Natural killer cell treated with Interleukin-12 subunit alpha and Interleukin-12 subunit beta and Interleukin-15 and Interleukin-18, amount 100 ng/mL, for 72 hours (primary cell): ENCODE measurements at regions not wholly inside any gene's neighbourhood (a gene's known extent, or its start where the extent isn't known, plus 50 kb on each side); places are given as distances from the start of the nearest gene placed in this dataset.

Experiments used
- ATAC-seq, 2 donors: fragments of 150-1000 bp; cut with Tn5 transposase in 1 of 2; sonication (Bioruptor Pico), chemical (Tn5 transposase) in 1 of 2; 2 replicates each; pipeline ENCODE4 v1.10.0; 2021
- DNase-seq: peaks from one replicate; pipeline ENCODE4 v3.0.0; 2022; ENCODE audit warnings: low spot score
- H3K27ac Mint-ChIP-seq, 2 donors: 1 replicate in 1 of 2; 2 replicates in 1 of 2; pipeline ENCODE4 v1.8.0; 2022; ENCODE audit warnings: mixed read lengths in 2 of 2, mild to moderate bottlenecking in 1 of 2, moderate library complexity in 1 of 2
- H3K27me3 Mint-ChIP-seq, 2 donors: 1 replicate in 1 of 2; 2 replicates in 1 of 2; pipeline ENCODE4 v1.8.0; 2022; ENCODE audit warnings: mixed read lengths in 2 of 2
- H3K36me3 Mint-ChIP-seq: one replicate; pipeline ENCODE4 v1.8.0; 2022; ENCODE audit warnings: mixed read lengths
- H3K4me1 Mint-ChIP-seq, 2 donors: 1 replicate in 1 of 2; 2 replicates in 1 of 2; pipeline ENCODE4 v1.8.0; 2022; ENCODE audit warnings: low read depth in 2 of 2, mixed read lengths in 2 of 2, mild to moderate bottlenecking in 1 of 2
- H3K4me3 Mint-ChIP-seq: one replicate; pipeline ENCODE4 v1.8.0; 2022; ENCODE audit warnings: mixed read lengths
- H3K9me3 Mint-ChIP-seq: 2 replicates; pipeline ENCODE4 v1.8.0; 2022; ENCODE audit warnings: mixed read lengths

DNA sequence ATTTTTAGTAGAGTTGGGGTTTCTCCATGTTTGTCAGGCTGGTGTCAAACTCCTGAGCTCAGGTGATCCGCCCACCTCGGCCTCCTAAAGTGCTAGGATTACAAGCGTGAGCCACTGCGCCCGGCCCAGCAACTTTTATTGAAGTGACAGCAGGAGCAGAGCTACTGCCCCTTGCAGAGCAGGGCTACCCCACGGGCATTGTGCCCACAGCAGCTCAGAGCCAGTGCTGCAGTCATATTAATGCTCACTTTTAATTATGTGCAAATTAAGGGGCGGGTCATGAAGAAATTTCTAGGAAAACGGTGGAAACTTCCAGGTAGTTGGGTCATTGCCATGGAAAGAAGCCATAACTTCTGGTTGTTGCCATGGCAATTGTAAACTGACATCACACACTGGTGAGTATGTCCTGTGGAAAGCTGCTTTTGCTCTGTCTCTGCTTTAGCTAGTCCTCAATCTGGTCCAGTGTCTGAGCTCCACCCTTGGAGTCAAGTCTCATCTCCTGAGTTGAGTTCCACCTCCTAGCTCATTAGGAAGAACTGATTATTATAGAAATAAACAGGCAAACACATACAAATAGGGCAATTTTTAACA, 127.3 kb upstream of the ADGRL4 start:
- no peak overlapping the region for H3K27ac Mint-ChIP-seq
- H3K4me3 Mint-ChIP-seq, result no peak overlapping the region
- H3K27me3 Mint-ChIP-seq, result no peaks in the 10 kb centered on the region
- peaks cover 23% of the 10 kb centered on the region for H3K9me3 Mint-ChIP-seq
- DNase-seq, result no peak
- no peaks in the 10 kb centered on the region for H3K4me1 Mint-ChIP-seq
- ATAC-seq, result no peak
- H3K36me3 Mint-ChIP-seq, result no peaks in the 10 kb centered on the region

DNA sequence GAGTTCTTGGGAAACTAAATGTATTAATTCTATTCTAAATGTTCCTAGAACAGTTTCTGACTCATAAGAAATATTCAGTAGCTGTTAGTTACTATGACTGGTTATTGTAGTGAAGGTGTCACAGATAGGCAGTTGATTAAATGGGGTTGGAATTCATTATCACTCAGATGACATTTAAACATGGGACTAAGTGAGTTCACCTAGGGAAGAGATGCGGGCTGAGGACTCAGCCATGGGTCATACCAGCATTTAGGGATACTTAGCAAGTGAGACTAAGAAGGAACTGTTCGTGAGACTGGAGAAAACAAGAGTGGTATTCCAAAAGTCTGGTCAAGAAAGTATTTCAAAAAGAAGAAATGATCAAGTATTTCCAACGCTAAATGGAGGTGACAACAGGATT, 125.1 kb upstream of the ADGRL4 start:
- H3K27me3 Mint-ChIP-seq, result no peaks in the 10 kb centered on the region
- ATAC-seq, result no peak
- no peak for DNase-seq
- H3K36me3 Mint-ChIP-seq, result no peaks in the 10 kb centered on the region
- peaks cover 19% of the 10 kb centered on the region for H3K9me3 Mint-ChIP-seq
- no peak overlapping the region for H3K4me3 Mint-ChIP-seq
- no peak overlapping the region for H3K27ac Mint-ChIP-seq
- no peaks in the 10 kb centered on the region for H3K4me1 Mint-ChIP-seq

DNA sequence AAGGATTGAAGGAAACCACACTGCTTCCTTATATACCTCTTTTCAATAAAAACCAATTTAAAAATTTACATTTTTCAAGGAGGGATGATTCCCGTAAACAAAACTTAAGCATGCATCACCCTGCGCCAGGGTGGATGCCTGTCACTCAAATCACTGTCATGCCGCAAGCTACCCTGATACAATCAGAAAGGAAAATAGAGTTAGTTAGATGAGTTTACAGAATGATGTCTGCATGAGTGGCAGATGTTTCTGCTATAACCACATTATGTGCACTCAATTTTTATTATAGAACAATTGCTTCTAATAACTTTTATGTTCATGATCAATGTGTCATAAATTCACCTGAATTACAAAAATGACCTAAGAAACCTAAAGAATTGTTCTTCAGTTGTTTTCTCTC, 123.4 kb upstream of the ADGRL4 start:
- no peak overlapping the region for H3K27ac Mint-ChIP-seq
- H3K4me3 Mint-ChIP-seq, result no peak overlapping the region
- ATAC-seq (no peak), DNase-seq (no peak)
- peaks cover 22% of the 10 kb centered on the region for H3K9me3 Mint-ChIP-seq
- no peaks in the 10 kb centered on the region for H3K36me3 Mint-ChIP-seq
- H3K27me3 Mint-ChIP-seq, result no peaks in the 10 kb centered on the region
- no peaks in the 10 kb centered on the region for H3K4me1 Mint-ChIP-seq

GRCh38 chr1:79128722-79129121, 122.2 kb upstream of the ADGRL4 start:
- no peaks in the 10 kb centered on the region for H3K27me3 Mint-ChIP-seq
- DNase-seq (no peak), ATAC-seq (no peak)
- peaks cover 23% of the 10 kb centered on the region for H3K9me3 Mint-ChIP-seq
- no peaks in the 10 kb centered on the region for H3K36me3 Mint-ChIP-seq
- no peaks in the 10 kb centered on the region for H3K4me1 Mint-ChIP-seq
- no peak overlapping the region for H3K4me3 Mint-ChIP-seq
- H3K27ac Mint-ChIP-seq, result no peak overlapping the region

GRCh38 chr1:79124756-79125155, 118.2 kb upstream of the ADGRL4 start:
- no peaks in the 10 kb centered on the region for H3K36me3 Mint-ChIP-seq
- ATAC-seq (no peak), DNase-seq (no peak)

GRCh38 chr1:79122521-79122920, 116.0 kb upstream of the ADGRL4 start:
- DNase-seq, result no peak
- ATAC-seq, result no peak
- Mint-ChIP-seq H3K27me3 (no peaks in the 10 kb centered on the region), H3K9me3 (peaks cover 13% of the 10 kb centered on the region), H3K27ac (no peak overlapping the region), H3K4me3 (no peak overlapping the region), H3K36me3 (no peaks in the 10 kb centered on the region), H3K4me1 (no peaks in the 10 kb centered on the region)

More at GRCh38 chr1:79124756-79125155, 118.2 kb upstream of the ADGRL4 start:
- no peaks in the 10 kb centered on the region for H3K4me1 Mint-ChIP-seq
- H3K9me3 Mint-ChIP-seq, result peaks cover 13% of the 10 kb centered on the region
- no peak overlapping the region for H3K4me3 Mint-ChIP-seq
- H3K27me3 Mint-ChIP-seq, result no peaks in the 10 kb centered on the region
- H3K27ac Mint-ChIP-seq, result no peak overlapping the region

DNA sequence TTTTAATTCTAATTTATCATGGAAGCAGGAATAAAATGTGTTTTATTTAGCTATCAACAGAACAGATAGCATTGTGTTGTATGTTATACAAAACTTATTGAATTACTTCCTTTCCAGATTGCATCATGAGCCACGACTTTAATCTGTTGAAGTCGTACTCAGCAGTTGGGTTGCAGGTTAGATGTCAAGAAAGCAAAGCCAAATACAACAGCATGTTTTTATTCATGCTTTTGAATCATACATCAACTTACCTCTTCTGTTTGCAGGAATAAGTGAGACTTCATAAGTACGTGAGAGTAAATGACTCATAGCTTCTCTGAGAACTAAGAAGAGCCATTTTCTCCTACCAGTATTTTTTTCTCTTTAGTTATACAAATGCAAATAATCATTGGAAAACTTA, 110.8 kb upstream of the ADGRL4 start:
- no peak for ATAC-seq

DNA sequence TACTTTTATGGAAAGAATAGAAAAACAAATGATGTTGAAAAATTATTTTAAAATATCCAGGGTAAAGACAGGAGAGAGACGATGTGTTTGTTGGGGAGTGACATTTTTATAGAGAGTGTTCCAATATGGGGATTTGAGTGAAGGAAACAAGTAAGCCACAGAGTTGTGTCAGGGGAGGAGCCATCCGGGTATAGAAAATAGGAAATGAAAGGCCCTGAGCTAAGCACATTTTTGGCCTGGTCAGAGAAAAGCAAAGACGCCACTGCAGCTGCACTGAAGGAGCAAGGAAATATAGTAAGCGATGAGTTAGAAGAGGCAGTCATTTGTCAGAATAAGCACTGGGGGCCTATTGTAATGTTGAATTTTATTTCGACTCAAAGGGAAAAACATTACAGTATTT, 107.3 kb upstream of the ADGRL4 start:
- Mint-ChIP-seq H3K27me3 (no peaks in the 10 kb centered on the region), H3K9me3 (peaks cover 25% of the 10 kb centered on the region), H3K4me1 (no peaks in the 10 kb centered on the region), H3K4me3 (no peak overlapping the region), H3K27ac (no peak overlapping the region), H3K36me3 (no peaks in the 10 kb centered on the region)
- ATAC-seq (no peak), DNase-seq (no peak)

More for the DNA sequence above, 110.8 kb upstream of the ADGRL4 start:
- H3K27me3 Mint-ChIP-seq, result no peaks in the 10 kb centered on the region
- no peak for DNase-seq
- no peaks in the 10 kb centered on the region for H3K4me1 Mint-ChIP-seq
- H3K27ac Mint-ChIP-seq, result no peak overlapping the region
- no peaks in the 10 kb centered on the region for H3K36me3 Mint-ChIP-seq
- H3K4me3 Mint-ChIP-seq, result no peak overlapping the region
- H3K9me3 Mint-ChIP-seq, result peaks cover 24% of the 10 kb centered on the region

- Mint-ChIP-seq H3K4me3 (no peak overlapping the region), H3K4me1 (no peaks in the 10 kb centered on the region), H3K27me3 (no peaks in the 10 kb centered on the region), H3K36me3 (no peaks in the 10 kb centered on the region), H3K9me3 (peaks cover 14% of the 10 kb centered on the region), H3K27ac (no peak overlapping the region)
- no peak for ATAC-seq
- no peak for DNase-seq
These were observed 104.2 kb upstream of the ADGRL4 start for GRCh38 chr1:79110749-79111148.

DNA sequence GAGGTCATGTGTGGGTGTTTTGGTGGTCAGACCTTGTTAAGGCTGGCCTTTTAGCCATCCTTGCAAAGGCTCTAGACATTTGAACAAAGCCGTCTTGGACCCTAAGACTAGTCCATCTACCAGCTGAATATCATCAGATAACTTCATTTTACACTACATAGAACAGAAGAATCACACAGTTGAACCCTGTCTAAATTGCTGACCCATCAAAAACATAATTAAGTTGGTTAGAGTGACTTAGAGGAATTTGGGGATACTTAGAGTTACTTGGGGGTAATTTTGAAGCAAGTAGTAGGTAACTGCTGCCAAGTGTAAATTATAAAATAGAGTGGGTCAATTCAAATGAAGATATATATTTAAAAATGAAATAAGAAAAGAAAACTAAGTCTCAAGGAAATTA, 102.9 kb upstream of the ADGRL4 start:
- H3K4me1 Mint-ChIP-seq, result no peaks in the 10 kb centered on the region
- no peak overlapping the region for H3K27ac Mint-ChIP-seq
- H3K36me3 Mint-ChIP-seq, result no peaks in the 10 kb centered on the region
- no peak overlapping the region for H3K4me3 Mint-ChIP-seq
- ATAC-seq, result no peak
- peaks cover 16% of the 10 kb centered on the region for H3K9me3 Mint-ChIP-seq
- DNase-seq, result no peak
- H3K27me3 Mint-ChIP-seq, result no peaks in the 10 kb centered on the region

DNA sequence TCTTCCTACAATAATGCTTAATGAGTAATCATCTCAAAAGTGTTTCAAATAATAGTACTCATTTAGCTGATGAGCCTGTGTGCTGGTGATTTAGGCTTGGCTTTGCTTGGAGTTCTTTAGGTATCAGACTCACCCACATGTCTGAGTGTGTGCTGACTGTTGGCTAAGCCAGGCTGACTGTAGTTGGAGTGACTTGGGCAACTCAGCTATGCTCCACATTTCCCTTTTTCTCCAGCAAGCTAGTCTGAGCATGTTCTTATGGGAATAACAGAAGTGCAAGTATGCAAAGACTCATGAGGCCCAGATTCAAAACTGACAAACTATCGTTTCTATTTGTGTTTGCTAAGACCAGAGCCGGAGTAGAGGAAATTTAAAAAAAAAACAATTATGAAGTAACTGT, 99.0 kb upstream of the ADGRL4 start:
- Mint-ChIP-seq H3K27ac (no peak overlapping the region), H3K9me3 (peaks cover 12% of the 10 kb centered on the region), H3K4me3 (no peak overlapping the region), H3K4me1 (no peaks in the 10 kb centered on the region), H3K27me3 (no peaks in the 10 kb centered on the region), H3K36me3 (no peaks in the 10 kb centered on the region)
- ATAC-seq (no peak), DNase-seq (no peak)

DNA sequence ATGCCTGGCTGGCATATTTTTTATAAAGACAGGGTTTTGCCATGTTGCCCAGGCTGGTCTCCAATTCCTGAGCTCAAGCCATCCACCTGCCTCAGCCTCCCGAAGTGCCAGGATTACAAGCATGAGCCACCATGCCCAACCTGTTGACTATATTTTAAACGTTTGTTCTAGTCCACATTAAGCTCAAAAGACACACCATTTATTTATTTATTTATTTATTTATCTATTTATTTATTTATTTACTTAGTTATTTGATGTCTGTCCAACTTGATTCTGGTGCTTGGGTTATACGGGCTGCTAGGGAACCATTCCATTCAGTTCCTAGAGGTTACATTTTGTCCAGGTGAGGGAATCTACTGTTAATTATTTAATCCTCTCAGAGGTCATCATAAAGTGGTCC, 98.1 kb upstream of the ADGRL4 start:
- Mint-ChIP-seq H3K4me3 (no peak overlapping the region), H3K4me1 (no peaks in the 10 kb centered on the region), H3K9me3 (peaks cover 12% of the 10 kb centered on the region), H3K27ac (no peak overlapping the region), H3K36me3 (no peaks in the 10 kb centered on the region), H3K27me3 (no peaks in the 10 kb centered on the region)
- ATAC-seq (no peak), DNase-seq (no peak)

DNA sequence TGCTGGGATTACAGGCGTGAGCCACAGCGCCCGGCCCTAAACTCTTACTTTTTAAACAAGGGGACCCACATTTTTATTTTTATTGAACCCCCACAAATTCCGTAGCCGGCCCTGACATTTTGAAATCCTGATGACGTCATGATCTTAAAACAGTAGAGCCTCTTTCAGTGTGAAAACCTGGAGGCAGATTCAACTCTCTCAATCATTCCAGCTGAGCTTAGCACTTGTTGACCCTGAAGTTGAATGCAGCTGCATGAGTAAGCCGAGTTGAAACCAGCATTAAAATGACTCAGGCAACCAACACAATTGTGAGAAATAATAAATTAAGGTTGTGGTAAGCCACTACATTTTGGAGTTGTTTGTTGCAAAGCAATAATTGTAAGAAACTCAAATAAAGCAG, 93.9 kb upstream of the ADGRL4 start:
- Mint-ChIP-seq H3K4me3 (no peak overlapping the region), H3K36me3 (no peaks in the 10 kb centered on the region), H3K27me3 (no peaks in the 10 kb centered on the region), H3K27ac (no peak overlapping the region), H3K9me3 (peaks cover 21% of the 10 kb centered on the region), H3K4me1 (no peaks in the 10 kb centered on the region)
- no peak for ATAC-seq
- DNase-seq, result no peak

GRCh38 chr1:79090985-79091384, 84.5 kb upstream of the ADGRL4 start:
- Mint-ChIP-seq H3K4me3 (no peak overlapping the region), H3K4me1 (no peaks in the 10 kb centered on the region), H3K9me3 (peaks cover 3% of the 10 kb centered on the region), H3K36me3 (no peaks in the 10 kb centered on the region), H3K27ac (no peak overlapping the region), H3K27me3 (no peaks in the 10 kb centered on the region)
- ATAC-seq (no peak), DNase-seq (no peak)

DNA sequence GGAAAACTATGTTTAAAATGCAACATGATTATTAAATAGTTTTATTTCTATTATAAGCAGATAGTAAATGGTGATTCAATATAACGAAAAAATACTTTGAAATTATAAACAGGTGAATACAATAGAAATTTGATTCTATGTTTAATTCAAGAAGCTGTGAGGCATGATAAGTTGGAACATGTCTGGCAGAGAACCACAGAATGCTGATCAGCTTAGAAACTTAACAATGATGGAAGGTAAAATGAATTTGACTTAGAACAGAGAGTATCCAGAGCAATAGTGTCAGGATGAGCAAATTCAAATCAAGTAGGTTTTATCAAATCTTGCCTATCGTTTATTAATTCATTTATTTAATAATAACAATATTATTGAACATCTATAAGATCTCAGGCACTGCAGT, 83.4 kb upstream of the ADGRL4 start:
- Mint-ChIP-seq H3K4me1 (no peaks in the 10 kb centered on the region), H3K36me3 (no peaks in the 10 kb centered on the region), H3K27ac (no peak overlapping the region), H3K9me3 (peaks cover 3% of the 10 kb centered on the region), H3K4me3 (no peak overlapping the region), H3K27me3 (no peaks in the 10 kb centered on the region)
- DNase-seq (no peak), ATAC-seq (no peak)
